SIG-M5 treated with dmso at 0.1 percent for 504 hours (cell line): ENCODE measurements at regions not wholly inside any gene's neighbourhood (a gene's known extent, or its start where the extent isn't known, plus 50 kb on each side); places are given as distances from the start of the nearest gene placed in this dataset.
"Not testable (repeated sequence)": the region's sequence is repeated elsewhere in the genome, so short reads cannot be mapped to it uniquely, and the experiment has no call there.

ENCODE experiments used
- DNase-seq: peaks from one replicate; lab custom pipeline; 2025; ENCODE audit not compliant: unreplicated experiment; lab: John Stamatoyannopoulos, UW

DNA sequence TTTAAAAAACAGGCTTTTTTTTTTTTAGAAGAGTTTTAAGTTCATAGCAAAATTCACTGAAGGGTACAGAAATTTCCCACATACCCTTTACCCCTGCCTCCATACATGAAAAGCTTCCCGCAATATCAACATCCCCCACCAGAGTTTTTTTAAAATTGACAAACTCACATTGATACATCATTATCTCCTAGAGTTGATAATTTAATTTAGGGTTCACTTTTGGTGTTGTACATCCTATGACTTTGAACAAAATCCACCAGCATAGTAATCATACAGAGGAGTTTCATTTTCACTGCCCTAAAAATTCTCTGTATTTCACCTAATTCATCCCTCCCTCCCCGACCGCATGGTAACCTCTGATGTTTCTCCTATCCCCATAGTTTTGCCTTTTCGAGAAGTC is 53.6 kb upstream of the KCNK2 start:
- no peak for DNase-seq

DNA sequence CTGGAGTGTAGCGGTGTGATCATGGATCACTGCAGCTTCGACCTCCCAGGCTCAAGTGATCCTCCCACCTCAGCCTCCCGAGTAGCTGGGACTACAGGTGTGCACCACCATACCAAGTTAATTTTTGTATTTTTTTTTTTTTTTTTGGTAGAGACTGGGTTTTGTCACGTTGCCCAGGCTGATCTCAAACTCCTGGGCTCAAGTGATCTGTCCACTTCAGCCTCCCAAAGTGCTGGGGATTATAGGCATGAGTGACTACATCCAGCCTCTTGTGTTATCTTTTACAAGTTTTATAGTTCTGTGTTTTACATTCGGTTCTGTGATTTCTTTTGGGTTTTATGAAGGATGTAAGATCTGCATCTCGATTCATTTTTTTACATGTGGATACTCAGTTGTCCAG is 52.0 kb upstream of the KCNK2 start:
- DNase-seq: not testable (repeated sequence)

DNA sequence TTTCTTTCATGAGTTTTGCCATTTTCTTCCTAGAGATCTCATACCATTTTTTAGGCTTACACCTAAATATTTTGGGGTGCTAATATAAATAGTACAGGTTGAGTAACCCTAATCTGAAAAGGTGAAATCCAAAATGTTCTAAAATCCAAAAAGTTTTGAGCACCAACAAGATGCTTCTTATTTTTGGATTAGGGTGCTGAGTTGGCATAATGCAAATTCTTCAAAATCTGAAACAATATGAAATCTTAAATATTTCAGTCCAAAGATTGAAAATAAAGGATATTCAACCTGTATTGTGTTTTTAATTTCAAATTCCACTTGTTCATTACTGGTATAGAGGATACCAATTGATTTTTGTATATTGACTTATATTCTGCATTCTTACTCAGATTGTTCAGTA is 51.1 kb upstream of the KCNK2 start:
- no peak for DNase-seq
